Right lobe of liver (tissue), 6 donors: ENCODE measurements at regions not wholly inside any gene's neighbourhood (a gene's known extent, or its start where the extent isn't known, plus 50 kb on each side); places are given as distances from the start of the nearest gene placed in this dataset.

Source experiments
- ATAC-seq, 4 donors: fragments of 200-7000 bp; cut with Tn5 transposase; one replicate each; pipeline ENCODE4 v1.9.1; 2020; ENCODE audit warnings: mild to moderate bottlenecking in 4 of 4, moderate library complexity in 4 of 4
- DNase-seq, 3 donors: peaks; one replicate each; pipeline ENCODE4 v3.0.0-alpha.2; 2020
- H3K27ac ChIP-seq, 3 donors: fragments of 200-600 bp; one replicate each; pipeline ENCODE4 v1.8.0; 2022
- H3K27me3 ChIP-seq, 2 donors: fragments of 200-600 bp; one replicate each; pipeline ENCODE4 v1.8.0; 2022
- H3K36me3 ChIP-seq, 4 donors: fragments of 200-600 bp; sonication (generic) in 1 of 4; one replicate each; pipeline versions ENCODE4 v1.5.1 to v1.8.0; 2017 to 2022; ENCODE audit warnings: control low read depth in 1 of 4
- H3K4me1 ChIP-seq, 4 donors: fragments of 200-600 bp; sonication (generic) in 1 of 4; one replicate each; pipeline versions ENCODE4 v1.5.1 to v1.8.0; 2017 to 2022; ENCODE audit warnings: control low read depth in 1 of 4
- H3K4me3 ChIP-seq, 3 donors: fragments of 200-600 bp; one replicate each; pipeline ENCODE4 v1.8.0; 2022
- H3K9me3 ChIP-seq, 4 donors: fragments of 200-600 bp; sonication (generic) in 1 of 4; one replicate each; pipeline versions ENCODE4 v1.5.1 to v1.8.0; 2017 to 2022; ENCODE audit warnings: control low read depth in 1 of 4
- POLR2A ChIP-seq: fragments of 450-650 bp; IDR thresholded peaks from one replicate; pipeline ENCODE4 v1.6.1; 2017; ENCODE audit warnings: antibody characterized with exemption, mild to moderate bottlenecking
- WGBS: methylation state at CpG from one replicate; pipeline ENCODE4 v1.1.6; 2018; ENCODE audit warnings: low coverage, low lambda C conversion rate; ENCODE audit not compliant: insufficient coverage; ENCODE audit errors: missing lambda C conversion rate; 5-methylcytosine and 5-hydroxymethylcytosine counted together
- intact Hi-C, 2 donors: fragments of 100-400 bp; cut with DNase I; formaldehyde crosslinking; loops; one replicate each; pipeline versions ENCODE4 v1.11.2 to v1.14.1; 2022
- TF ChIP-seq, protein P1 (sequence below), 4 donors: fragments of 200-600 bp in 3 of 4; fragments of 450-650 bp in 1 of 4; IDR thresholded peaks; one replicate each; pipeline versions ENCODE4 v1.5.1 to v1.8.0; 2016 to 2022; ENCODE audit warnings: antibody characterized with exemption in 4 of 4, mild to moderate bottlenecking in 2 of 4
- donor health status: DM: no; HTN: yes; CAD: no.
- donor health status: DM: no; HTN: no; CAD: no.
- donor health status: DM: no; HTN: no; CAD: no.
- donor health status: DM: no; HTN: yes; CAD: no.
- donor health status: DM: no; HTN: yes; CAD: no.

DNA sequence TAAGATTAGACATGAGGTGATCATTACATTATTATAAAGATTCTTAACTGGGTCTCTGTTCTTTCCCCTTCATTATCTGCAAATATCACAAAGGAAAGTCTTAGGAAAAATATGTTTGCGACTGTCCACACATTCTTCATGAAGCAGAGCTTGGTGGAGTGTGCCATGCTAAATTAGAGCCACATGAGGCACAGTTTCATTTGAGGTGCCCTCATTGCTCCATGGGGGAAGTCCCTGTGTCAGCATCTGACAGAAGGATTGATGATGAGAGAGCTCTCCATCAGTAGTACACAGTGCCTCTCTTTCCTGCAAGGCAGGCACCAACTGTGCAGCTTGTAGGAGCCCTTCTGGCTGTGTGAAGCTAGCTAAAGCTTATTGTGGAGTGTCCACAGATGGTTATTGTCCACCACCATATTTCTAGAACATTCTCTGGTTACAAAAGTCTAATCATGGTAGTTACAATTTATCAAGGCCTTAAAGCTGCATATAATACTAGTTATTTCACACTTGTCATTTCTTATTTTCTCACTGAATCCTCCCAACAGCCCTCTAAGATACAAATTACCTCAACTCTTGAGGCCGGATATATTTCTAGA is 63.9 kb downstream of the C9orf152 start:
- intact Hi-C loops = no loop called here
- DNase-seq (no peak), ATAC-seq (peak; percentile 30 to 51 (median 42))
- TF ChIP-seq, protein P1, sequence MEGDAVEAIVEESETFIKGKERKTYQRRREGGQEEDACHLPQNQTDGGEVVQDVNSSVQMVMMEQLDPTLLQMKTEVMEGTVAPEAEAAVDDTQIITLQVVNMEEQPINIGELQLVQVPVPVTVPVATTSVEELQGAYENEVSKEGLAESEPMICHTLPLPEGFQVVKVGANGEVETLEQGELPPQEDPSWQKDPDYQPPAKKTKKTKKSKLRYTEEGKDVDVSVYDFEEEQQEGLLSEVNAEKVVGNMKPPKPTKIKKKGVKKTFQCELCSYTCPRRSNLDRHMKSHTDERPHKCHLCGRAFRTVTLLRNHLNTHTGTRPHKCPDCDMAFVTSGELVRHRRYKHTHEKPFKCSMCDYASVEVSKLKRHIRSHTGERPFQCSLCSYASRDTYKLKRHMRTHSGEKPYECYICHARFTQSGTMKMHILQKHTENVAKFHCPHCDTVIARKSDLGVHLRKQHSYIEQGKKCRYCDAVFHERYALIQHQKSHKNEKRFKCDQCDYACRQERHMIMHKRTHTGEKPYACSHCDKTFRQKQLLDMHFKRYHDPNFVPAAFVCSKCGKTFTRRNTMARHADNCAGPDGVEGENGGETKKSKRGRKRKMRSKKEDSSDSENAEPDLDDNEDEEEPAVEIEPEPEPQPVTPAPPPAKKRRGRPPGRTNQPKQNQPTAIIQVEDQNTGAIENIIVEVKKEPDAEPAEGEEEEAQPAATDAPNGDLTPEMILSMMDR (IDR thresholded peaks at IDR 0.05) = no peak
- no peak for TF ChIP-seq POLR2A
- H3K4me3 ChIP-seq = no peak overlapping the region
- peak overlapping the region in 2 of 3 donors; percentile 25 to 26 for H3K27ac ChIP-seq
- 49% methylated on average over 2 of the region's 2 CpGs for WGBS
- H3K9me3 ChIP-seq = no peaks in the 10 kb centered on the region
- H3K36me3 ChIP-seq = no peaks in the 10 kb centered on the region
- H3K4me1 ChIP-seq = peaks cover 0 to 26% (median 10%) of the 10 kb centered on the region in 4 donors
- H3K27me3 ChIP-seq = no peaks in the 10 kb centered on the region

DNA sequence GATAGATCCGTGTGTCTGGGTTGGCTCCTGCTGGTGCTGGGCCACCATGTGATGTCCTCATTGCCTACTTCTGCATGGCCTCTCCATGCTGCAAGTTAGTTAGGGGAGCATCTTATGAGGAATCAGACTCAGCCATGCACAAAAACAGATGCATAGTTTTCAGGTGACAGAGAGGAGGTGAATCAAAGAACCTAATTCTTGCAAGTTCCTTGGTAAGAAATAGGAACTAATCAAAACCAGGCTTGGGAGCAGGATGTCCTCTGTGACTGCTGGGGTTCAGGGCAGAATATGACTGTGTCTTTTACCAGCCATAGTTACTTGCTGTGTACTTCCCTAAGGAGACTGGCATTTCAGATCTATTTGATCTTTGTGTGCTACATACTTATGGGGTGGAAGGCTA is 61.6 kb downstream of the C9orf152 start:
- no peak for ATAC-seq
- no peaks in the 10 kb centered on the region for H3K27me3 ChIP-seq
- H3K27ac ChIP-seq = no peak overlapping the region
- DNase-seq = no peak
- H3K9me3 ChIP-seq = no peaks in the 10 kb centered on the region
- no peaks in the 10 kb centered on the region for H3K36me3 ChIP-seq
- peaks cover 0 to 27% (median 10%) of the 10 kb centered on the region in 4 donors for H3K4me1 ChIP-seq
- intact Hi-C loops = no loop called here
- H3K4me3 ChIP-seq = no peak overlapping the region
- WGBS = no CpG with 5 or more reads among the region's 1 CpG
- TF ChIP-seq, protein P1 (IDR thresholded peaks at IDR 0.05) = no peak
- TF ChIP-seq POLR2A = no peak

DNA sequence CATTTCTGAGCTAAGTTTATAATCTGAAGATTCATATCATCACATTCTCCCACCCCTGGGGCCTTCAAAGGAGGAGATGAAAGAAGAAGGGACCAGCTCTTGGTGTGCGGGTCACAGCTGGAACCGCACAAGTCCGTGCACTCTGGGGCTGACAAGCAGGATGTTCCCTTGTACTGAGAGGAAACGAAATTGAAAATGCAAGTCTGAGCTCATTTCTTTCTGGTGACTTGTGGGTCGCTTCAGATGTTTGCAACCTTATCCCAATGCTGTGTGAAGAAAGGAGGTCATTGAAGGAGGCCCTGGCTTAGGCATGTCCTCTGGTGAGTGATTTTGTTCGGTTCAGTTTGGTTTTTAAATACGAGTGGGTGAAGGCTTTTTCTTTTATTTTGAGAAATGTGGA is 59.6 kb downstream of the C9orf152 start:
- Histone ChIP-seq H3K4me3 (peak overlapping the region in 1 of 3 donors; percentile 3), H3K27me3 (no peaks in the 10 kb centered on the region), H3K4me1 (peaks cover 0 to 20% (median 4%) of the 10 kb centered on the region in 4 donors), H3K9me3 (no peaks in the 10 kb centered on the region), H3K36me3 (no peaks in the 10 kb centered on the region), H3K27ac (no peak overlapping the region)
- ATAC-seq (peak in 3 of 4 donors; percentile 13 to 33 (median 19)), DNase-seq (no peak)
- WGBS = 32% methylated on average over 7 of the region's 7 CpGs
- TF ChIP-seq, protein P1 (IDR thresholded peaks at IDR 0.05) = no peak
- TF ChIP-seq POLR2A = no peak
- intact Hi-C loops = no loop called here

- Histone ChIP-seq H3K4me3 (peak overlapping the region in 1 of 3 donors; percentile 3), H3K27ac (no peak overlapping the region)
- 62% methylated on average over 4 of the region's 4 CpGs for WGBS
Observed at GRCh38 chr9:110148891-110149290, 59.1 kb downstream of the C9orf152 start.

More at GRCh38 chr9:110148891-110149290, 59.1 kb downstream of the C9orf152 start:
- intact Hi-C loops = no loop called here
- no peaks in the 10 kb centered on the region for H3K36me3 ChIP-seq
- TF ChIP-seq, protein P1 (IDR thresholded peaks at IDR 0.05) = no peak
- no peak for TF ChIP-seq POLR2A
- DNase-seq (no peak), ATAC-seq (no peak)
- H3K27me3 ChIP-seq = no peaks in the 10 kb centered on the region
- no peaks in the 10 kb centered on the region for H3K9me3 ChIP-seq
- H3K4me1 ChIP-seq = peaks cover 0 to 15% (median 4%) of the 10 kb centered on the region in 4 donors
